HuH-7.5 (cell line): ENCODE measurements at regions not wholly inside any gene's neighbourhood (a gene's known extent, or its start where the extent isn't known, plus 50 kb on each side); places are given as distances from the start of the nearest gene placed in this dataset.
"Not testable (repeated sequence)": the region's sequence is repeated elsewhere in the genome, so short reads cannot be mapped to it uniquely, and the experiment has no call there.

Experiments used
- DNase-seq: peaks from one replicate; pipeline ENCODE4 v3.0.0; 2011; ENCODE audit warnings: low spot score

DNA sequence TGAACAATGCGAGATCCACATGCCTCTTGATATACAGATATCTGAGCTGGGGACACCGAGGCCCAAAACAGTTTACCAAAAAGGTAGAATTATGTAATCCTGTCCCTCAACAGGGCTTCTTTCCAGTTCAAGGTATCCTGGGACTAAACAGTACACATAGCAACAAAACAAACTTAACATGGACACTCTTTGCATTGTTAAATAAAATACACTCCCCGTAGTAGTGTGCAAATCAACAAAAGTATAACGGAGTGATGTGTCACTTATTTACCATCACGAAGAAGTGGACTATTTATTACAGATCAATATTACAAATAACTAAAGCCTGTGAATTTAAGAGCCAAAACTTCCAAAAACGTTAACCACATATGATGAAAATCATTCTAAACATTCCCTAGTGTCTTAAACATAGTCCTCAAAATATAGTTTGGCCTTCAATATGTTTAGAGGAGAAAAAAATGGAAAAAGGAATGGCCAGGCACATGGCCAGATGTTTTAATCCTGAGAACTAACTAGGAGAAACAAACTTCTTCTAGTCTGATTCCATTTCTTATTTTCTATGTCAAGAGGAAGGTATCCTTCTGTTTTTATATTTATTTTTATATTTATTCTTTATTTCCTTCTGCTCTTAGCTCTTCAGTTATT lies 377.5 kb downstream of the OSR1 start:
- DNase-seq, result no peak

DNA sequence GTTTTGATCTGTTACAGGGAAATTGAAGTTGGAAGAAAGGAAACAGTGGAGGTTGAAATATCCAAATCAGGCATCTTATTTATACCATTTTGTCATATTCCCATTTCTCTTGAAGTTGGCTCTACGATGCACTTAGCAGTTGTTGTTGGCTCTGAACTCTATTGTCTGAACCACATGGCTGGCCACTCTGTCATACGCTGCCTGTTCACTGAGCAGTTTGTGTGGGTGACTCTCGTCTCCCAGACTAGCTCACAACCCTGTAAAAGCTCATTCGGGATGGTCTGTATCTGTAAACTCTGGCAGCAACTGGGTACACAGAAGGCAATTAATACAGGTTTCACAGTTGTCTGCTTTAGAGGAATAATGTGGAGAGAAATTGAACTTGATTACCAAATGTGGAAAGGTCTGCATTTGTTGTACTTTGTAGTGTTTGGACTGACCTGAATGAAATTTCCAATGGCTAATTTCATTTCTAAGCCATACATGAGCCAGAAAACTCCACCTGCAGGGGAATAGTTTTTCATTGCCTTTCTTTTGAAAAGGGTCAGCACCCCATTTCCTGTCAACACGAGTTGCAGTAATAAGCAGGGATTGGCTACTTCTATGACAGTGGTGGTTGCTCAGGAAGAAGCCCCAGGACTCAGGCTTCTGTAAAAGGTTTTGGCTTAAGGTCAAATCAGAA lies 378.2 kb downstream of the OSR1 start:
- no peak for DNase-seq

DNA sequence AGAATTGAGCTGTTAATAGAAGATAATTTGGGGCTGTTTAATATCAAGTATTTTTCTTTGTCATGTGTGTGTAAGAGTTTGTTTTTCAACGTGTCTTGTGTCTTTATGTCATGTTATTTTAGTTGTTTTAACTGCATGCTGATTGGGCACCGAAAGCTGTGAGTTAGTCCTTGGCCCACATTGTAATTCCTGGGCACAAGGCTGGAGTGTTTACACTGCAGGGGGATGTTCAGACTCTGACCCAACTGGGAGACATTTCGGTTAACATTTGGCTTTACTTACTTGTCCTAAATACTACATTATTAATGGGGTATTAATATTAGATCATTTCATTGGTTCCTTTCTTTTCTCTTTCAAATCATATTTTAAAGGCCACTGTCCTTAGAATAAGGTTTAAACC lies 381.0 kb downstream of the OSR1 start:
- no peak for DNase-seq

DNA sequence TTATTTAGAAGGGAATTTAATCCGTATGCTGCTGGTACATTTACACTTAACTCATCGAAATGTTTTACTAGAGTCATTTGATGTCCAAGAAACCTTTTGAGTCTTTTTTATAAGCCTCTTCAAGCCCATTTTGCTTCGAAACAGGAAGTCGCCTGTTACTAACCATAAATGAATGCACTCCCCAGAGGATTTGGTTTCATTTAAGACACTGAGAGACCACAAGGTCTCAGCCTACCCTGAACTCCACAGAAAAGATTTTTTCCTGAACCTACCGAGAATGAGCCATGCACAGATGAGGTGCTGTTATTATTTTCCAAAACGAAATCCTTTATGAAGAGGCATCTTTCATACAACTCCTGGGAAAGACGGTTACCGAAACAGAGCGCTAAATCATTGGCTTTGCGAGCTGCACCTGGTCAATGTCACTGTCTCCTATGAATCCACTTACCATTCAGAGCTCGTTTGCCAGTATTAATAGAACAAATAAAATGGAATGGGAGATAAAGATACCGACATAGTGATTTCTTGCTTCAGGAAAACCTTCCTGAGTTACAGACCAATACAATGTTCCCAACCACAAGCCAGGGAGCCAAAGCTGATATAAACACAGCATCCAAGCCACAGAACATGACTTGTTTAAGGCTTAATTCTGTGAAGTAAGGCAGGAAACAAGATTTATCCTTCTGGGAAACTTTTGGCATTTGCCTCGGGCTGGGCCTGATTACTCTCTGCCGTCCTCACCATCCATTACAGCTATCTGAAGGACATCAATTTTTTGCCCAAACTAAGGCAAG lies 382.1 kb downstream of the OSR1 start:
- DNase-seq, result no peak

DNA sequence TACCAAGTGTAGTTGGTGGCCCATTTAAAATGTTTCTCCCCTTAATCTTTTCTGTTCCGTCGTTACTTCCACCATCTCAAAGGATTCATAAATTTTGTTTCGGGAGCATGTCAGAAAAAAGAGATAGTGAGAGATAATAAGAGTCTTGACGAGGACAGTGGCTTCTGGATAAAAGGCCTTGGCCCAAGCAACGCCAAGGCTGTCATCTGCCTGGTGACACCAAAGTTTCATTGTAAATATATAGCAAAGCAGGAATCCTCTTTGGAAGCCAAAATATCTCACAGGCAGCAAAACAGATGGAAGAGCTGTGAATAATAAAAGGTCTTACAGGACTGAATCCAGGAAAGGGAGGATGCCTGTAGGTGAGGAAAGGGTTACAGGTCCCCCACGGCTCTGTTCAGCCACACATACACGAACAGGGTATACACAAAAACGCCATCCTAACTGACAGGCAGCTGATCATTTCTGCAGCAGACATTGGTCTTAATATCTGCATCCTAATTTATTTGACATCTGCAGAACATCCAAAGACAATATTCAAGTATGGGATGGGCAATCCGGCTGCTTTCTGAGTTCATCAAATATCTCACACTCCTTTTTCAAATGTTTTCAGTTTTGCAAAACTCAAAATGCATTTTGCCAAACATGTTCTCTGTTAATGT lies 382.8 kb downstream of the OSR1 start:
- DNase-seq, result no peak

DNA sequence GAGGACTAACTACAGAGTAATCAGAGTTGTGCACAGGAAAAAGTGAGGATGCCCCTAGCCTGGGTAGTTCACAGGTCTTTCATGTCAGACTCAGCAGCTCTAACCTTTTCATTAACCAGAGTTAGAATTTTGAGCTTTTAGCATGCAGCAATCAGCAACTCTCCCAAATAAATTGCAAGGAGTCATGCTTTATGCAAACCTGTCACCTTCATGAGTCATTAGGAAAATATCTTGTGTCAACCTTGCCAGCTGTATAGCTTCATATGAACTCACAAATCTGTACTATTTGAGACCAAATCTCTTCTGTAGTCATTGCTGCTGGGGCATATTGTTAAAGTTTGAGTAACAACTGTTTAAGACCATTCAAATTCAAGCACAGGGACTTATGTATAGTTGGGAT lies 382.3 kb upstream of the NT5C1B start:
- no peak for DNase-seq

DNA sequence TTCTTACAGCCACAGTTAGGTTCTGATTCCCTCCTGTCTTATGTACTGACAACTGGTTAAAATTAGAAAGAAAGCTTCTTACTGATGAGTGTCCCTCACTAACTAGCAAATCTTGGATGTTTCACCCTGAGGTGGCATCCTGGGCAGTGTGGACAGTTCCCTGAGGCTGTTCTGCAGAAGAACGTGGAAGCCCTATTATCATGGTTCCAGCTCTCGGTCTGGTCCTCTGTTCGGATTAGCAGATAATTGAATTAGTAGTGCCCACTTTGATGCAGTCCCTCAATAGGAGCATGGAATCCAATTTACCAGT lies 381.7 kb upstream of the NT5C1B start:
- no peak for DNase-seq

DNA sequence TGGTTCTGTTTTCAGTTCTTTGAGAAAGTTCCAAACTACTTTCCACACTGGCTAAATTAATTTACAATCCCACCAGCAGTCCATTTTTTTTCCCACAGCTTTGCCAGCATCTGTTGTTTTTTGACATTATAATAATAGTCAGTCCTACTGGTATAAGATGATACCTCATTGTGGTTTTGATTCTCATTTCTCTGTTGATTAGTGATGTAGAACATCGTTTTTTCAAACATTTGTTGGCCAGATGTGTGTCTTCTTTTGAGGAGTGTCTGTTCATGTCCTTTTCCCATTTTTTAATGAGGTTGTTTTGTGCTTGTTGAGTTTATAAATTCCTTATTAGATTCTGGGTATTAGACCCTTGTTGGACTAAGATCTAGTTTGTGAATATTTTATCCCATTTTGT lies 376.8 kb upstream of the NT5C1B start:
- no peak for DNase-seq

DNA sequence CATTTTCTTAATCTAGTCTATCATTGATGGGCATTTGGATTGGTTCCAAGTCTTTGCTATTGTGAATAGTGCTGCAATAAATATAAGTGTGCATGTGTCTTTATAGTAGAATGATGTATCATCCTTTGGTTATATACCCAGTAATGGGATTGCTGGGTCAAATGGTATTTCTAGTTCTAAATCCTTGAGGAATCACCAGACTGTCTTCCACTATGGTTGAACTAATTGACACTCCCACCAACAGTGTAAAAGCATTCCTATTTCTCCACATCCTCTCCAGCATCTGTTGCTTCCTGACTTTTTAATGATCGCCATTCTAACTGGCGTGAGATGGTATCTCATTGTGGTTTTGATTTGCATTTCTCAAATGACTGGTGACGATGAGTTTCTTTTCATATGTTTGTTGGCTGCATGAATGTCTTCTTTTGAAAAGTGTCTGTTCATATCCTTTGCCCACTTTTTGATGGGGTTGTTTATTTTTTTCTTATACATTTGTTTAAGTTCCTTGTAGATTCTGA lies 374.4 kb upstream of the NT5C1B start:
- DNase-seq, result not testable (repeated sequence)

DNA sequence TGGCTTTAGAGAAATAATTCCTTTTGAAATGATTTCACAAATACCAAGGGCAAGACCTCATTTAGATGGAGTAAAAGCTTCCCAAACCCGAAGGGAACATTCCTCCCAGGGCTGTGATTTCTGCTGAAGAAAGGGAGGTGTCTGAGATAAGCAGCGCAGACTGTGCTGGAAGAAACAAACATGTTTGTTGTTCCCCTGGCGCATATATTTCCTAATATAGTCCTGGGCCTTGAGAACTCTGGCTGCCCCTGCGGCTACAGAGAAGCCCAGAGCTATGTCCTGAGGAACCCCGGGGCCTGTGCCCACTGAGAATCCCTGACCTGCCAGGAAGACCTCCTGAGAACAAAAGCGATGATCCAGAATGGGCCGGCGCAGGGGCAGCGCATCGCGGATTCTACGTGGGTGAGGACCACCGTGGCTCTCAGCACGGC lies 372.6 kb upstream of the NT5C1B start:
- no peak for DNase-seq

DNA sequence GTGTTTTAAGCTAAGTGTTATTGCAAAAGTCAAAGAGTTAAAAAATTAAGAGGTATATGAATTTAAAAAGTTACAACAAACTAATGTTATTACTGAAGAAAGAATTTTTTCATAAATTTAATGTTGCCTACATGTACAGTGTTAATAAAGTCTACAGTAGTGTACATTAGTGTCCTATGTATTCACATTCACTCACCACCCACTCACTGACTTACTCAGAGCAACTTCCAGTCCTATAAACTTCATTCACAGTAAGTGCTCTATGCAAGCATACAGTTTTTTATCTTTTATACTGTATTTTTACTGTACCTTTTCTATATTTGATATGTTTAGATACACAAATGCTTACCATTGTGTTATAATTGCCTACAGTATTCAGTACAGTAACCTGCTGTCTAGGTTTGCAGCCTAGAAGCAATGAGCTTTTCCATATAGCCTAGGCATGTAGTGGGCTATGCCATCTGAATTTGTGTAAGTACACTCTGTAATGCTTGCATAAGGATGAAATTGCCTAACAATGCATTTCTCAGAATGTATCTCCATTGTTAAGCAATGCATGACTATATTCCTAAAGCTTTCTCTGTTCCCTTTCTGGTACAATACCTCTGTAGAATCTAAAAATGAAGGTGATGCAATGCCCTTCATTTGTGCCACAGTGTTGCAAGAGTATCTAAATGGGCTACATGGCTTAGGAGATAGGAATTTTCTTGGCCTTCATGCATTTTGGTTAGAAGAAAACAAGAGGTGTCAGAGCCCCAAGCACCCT lies 370.8 kb upstream of the NT5C1B start:
- no peak for DNase-seq

DNA sequence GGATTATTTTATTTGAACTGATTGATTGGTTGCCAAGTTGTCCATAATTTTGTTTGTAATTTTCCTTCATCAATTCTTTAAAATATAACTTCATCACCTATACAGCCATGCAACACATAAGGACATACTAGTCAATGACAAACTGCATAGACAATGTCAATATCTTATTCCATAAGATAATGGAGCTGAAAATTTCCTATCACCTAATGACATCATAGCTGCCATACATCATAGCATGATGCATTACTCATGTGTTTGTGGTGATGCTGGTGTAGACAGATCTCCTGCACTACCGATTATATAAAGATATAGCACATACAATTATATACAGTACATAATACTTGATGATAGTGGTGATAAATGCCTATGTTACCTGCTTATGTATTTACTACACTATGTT lies 369.8 kb upstream of the NT5C1B start:
- no peak for DNase-seq

DNA sequence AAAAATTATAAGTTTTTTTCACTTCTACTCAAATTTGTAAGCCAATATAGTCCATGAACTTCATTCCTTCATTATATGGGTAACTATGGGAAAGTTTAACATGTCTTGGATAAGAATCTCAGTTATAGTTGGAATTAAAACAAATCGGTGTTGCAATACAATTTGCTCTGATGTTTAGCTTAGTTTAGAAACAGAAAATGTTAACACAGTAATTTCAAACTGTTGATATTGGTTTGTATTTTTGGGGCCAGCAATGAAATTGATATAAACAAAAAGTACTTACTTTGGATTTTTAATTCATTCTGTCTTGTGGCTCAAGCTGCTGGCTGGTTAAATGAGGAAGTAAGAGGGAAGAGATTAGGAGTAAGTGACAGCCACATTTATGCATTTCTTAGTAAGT lies 368.5 kb upstream of the NT5C1B start:
- no peak for DNase-seq

DNA sequence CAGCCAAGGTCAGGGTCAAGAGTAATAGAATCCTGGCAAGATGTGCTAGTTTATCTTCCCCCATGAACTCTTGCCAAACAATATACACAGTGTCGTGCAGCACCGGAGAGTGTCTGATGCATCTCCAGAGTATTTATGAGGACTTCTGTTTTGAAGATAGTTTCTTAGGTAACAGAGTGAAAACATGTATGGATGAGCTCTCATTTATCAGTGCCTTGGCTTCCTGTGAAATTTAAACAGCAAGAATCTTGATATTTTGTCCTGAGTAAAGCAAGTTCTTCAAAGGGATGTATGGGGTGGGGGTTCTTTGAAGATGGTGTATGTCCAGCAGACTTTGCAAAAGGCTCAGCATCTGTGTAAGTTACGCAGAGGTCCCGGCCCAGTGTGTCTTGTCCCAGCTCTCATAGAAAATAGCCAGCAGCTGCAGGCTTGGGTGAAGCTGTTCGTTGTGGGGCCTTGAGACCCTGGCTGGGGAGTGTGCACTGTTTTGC lies 361.0 kb upstream of the NT5C1B start:
- no peak for DNase-seq

DNA sequence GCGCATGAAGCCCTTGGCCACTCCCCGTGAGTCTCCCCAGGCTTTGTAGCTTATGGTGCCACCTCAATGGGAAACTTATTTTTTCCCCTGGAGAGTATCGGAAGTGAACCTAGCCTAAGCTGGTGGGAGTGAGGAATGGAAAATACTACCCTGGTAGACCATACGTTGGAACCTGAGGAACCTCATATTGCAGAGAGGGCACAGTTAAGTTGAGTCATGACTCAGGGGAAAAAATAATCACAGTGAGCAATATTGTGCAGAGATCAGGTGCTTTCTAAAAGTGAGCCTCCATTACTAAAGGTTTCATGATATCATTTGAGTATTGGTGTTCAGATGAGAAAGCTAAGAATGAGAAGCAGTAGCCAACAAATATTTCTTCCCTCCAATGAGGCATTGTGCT lies 360.5 kb upstream of the NT5C1B start:
- no peak for DNase-seq

DNA sequence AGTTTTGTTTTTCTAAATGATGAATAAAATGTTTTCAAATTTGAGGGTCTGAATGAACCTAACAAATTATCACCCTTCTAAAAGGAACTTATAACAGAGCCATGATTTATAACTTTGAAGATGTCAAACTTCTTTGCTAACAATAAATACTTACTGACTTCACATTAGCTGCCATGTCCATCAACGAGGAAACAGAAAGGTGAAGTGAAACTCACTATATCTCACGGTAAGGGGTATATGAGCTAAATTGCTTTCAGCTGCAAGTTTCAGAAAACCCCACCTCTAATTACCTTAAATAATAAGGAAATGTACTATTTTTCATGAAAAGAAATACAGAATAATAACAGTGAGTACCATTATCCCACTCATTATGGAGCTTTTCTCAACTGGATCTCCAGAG lies 350.8 kb upstream of the NT5C1B start:
- DNase-seq, result no peak

DNA sequence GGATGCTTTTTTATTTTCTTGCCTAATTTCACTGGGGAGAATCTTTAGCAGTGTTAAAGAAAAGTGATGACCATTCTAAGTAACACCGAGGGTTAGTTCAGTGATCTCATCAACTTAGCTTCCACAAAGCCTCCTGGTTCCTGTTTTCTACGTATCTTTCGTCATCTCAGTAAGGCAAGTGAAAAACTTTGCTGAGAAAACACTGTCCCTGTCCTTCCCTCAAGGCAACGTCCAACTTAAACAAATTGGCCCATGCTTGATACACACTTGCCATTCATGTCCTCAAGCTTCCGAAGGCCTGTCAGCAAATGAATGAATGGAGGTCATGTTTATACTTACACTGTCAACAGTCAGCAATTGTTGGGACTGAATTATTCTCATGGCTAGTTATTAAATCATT lies 350.4 kb upstream of the NT5C1B start:
- DNase-seq, result not testable (repeated sequence)

DNA sequence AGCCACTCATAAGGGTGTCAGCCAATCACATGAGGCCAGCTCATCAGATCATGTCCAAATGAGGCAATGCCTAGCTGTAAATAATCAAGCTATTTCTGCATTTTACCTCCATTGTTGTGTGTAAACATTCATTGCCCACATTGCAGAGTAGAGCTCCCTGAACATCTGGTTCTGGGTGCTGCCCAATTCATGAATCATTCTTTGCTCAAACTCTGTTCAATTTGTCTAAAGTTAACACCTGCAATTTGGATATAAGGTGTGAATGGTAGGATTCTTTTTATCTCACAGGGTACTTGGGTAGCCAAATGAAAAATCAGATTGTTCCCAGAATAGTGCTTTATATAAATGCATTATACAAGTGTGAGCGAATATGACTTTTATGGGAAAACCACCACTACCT lies 345.5 kb upstream of the NT5C1B start:
- no peak for DNase-seq

DNA sequence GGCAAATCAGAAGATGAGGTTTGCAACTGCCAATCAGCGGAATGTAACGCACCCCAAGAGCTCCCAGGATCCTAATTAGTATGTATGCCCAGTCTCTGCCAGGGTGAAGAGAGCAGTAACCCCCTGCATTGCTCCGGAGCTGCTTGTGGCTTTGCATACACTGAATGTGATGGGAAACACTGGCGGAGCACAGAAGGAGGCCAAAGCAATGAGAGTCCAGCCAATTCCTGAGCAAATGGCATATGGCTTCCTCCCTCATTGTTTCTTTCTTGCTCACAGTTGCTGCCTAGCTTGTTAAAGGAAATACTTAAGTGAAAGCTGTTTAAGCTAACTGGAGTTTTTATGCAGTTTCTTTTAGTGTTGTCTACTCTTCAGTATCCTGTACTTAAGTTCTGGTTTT lies 343.5 kb upstream of the NT5C1B start:
- DNase-seq, result no peak

DNA sequence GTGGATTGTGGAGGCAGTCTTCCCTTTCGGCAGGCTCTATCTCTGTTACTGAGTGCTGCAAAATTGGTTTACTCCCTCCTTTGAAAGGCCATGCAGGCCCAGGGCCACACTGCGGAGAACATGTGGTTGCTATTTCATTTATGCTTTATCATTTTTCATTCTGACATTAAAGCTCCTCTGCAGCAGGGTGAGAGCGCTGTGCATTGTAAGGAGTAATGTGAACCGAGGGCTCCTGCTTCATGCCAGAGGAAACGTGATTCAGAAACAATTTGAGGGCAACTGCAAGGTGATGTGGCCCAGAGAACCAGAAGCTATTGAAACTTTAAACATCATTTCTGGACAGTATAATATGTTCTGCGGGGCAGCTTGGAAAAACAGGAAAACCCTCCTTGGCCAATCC lies 341.6 kb upstream of the NT5C1B start:
- DNase-seq, result no peak

DNA sequence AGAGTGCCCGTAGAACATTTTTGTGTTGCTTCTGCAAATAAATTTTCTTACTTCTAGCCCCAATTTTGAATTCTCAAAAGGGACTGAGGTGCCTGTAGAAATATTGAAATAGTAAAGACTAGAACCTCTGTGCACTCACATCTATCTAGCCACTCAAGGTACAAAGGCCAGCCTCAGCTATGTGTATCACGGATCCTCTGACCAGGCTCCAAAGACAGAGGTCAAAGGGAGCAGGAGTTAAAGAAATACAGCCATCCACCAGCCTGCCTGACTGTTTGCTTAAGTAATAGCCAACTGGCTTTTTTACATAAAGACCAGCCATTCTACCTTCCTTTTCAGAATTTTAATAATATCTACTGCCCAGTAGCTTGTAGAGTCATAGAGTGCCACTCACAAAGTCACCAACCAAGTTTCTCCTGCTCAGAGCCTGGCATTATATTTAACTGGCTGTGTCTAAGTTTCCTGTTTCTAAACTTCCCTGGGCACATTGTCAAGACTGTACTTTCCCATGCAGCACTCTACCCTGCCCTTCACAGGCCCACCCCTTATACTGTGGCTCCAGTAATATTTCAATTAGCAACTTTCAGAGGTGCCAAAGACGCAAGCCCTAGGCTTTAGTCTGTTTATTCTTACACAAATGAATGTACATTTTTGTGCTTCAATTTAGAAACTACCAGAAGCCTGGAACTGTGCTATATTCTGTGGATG lies 338.3 kb upstream of the NT5C1B start:
- DNase-seq, result no peak
